SKM-1 (cell line): ENCODE measurements at regions not wholly inside any gene's neighbourhood (a gene's known extent, or its start where the extent isn't known, plus 50 kb on each side); places are given as distances from the start of the nearest gene placed in this dataset.
"Not testable (repeated sequence)": the region's sequence is repeated elsewhere in the genome, so short reads cannot be mapped to it uniquely, and the experiment has no call there.

ENCODE experiments used
- DNase-seq: peaks from one replicate; lab custom pipeline; 2025; ENCODE audit not compliant: unreplicated experiment; lab: John Stamatoyannopoulos, UW

GRCh38 chr15:66993874-66994696 lies 71.3 kb upstream of the SMAD3 start:
- DNase-seq: no peak

GRCh38 chr15:66994927-66995656 lies 70.3 kb upstream of the SMAD3 start:
- no peak for DNase-seq

- no peak for DNase-seq
Measured at GRCh38 chr15:66996094-66996493, 69.3 kb upstream of the SMAD3 start.

GRCh38 chr15:66997212-66997611 lies 68.2 kb upstream of the SMAD3 start:
- no peak for DNase-seq

GRCh38 chr15:66998234-66998633 lies 67.2 kb upstream of the SMAD3 start:
- not testable (repeated sequence) for DNase-seq

GRCh38 chr15:66999046-66999968 lies 66.1 kb upstream of the SMAD3 start:
- DNase-seq: no peak

- DNase-seq: no peak
Measured at GRCh38 chr15:67000896-67001295, 64.5 kb upstream of the SMAD3 start.

GRCh38 chr15:67002368-67002767 lies 63.0 kb upstream of the SMAD3 start:
- DNase-seq: peak; percentile 25

GRCh38 chr15:67003586-67003985 lies 61.8 kb upstream of the SMAD3 start:
- no peak for DNase-seq

GRCh38 chr15:67004142-67004541 lies 61.3 kb upstream of the SMAD3 start:
- no peak for DNase-seq

GRCh38 chr15:67005294-67005996 lies 60.0 kb upstream of the SMAD3 start:
- no peak for DNase-seq

- DNase-seq: peak; percentile 36
Measured at GRCh38 chr15:67006083-67007065, 59.0 kb upstream of the SMAD3 start.

GRCh38 chr15:67009576-67010569 lies 55.5 kb upstream of the SMAD3 start:
- DNase-seq: no peak

GRCh38 chr15:67010898-67011616 lies 54.3 kb upstream of the SMAD3 start:
- DNase-seq: no peak

GRCh38 chr15:67011617-67012005 lies 53.8 kb upstream of the SMAD3 start:
- DNase-seq: no peak

GRCh38 chr15:67013696-67014095 lies 51.7 kb upstream of the SMAD3 start:
- no peak for DNase-seq
